Adipocyte (in vitro differentiated cells): ENCODE measurements at regions not wholly inside any gene's neighbourhood (a gene's known extent, or its start where the extent isn't known, plus 50 kb on each side); places are given as distances from the start of the nearest gene placed in this dataset.

Source experiments
- DNase-seq: peaks from one replicate; pipeline ENCODE4 v3.0.0-alpha.2; 2015; ENCODE audit warnings: low read depth
- H3K27me3 ChIP-seq: replicated peaks from 2 replicates; pipeline ENCODE4 v1.7.0; 2013; ENCODE audit warnings: mild to moderate bottlenecking, low read length, moderate library complexity; ENCODE audit not compliant: control insufficient read depth, insufficient read depth
- H3K36me3 ChIP-seq: 2 replicates; pipeline ENCODE4 v1.7.0; 2013; ENCODE audit warnings: low read length, mild to moderate bottlenecking, moderate library complexity; ENCODE audit not compliant: control insufficient read depth, insufficient read depth, severe bottlenecking
- H3K4me1 ChIP-seq: 2 replicates; pipeline ENCODE4 v1.7.0; 2013; ENCODE audit warnings: mild to moderate bottlenecking, low read length, moderate library complexity; ENCODE audit not compliant: control insufficient read depth, insufficient read depth
- H3K4me3 ChIP-seq: 2 replicates; pipeline ENCODE4 v1.7.0; 2013; ENCODE audit warnings: mild to moderate bottlenecking, low read length, moderate library complexity
- H3K9ac ChIP-seq: 2 replicates; pipeline ENCODE4 v1.7.0; 2013; ENCODE audit warnings: mild to moderate bottlenecking, low read length, moderate library complexity
- H3K9me3 ChIP-seq: 2 replicates; pipeline ENCODE4 v1.7.0; 2013; ENCODE audit warnings: mild to moderate bottlenecking, low read length, moderate library complexity; ENCODE audit not compliant: control insufficient read depth

DNA sequence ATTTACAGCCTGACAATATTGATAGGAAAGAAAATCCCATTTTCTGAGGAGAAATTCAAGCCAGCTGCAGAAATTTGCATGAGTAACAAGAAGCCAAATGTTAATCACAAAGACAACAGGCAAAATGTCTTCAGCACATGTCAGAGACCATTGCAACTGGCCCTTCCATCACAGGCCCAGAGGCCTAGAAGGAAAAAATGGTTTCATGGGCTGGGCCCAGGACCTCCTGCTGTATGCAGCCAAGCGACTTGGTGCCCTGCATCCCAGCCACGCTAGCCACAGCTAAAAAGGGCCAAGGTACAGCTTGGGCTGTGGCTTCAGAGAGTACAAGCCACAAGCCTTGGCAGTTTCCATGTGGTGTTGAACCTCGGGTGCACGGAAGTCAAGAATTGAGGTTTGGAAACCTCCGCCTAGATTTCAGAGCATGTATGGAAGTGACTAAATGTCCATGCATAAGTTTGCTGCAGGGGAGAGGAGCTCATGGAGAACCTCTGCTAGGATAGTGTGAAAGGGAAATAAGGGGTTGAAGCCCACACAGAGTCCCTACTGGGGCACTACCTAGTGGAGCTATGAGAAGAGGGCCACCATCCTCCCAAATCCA is 1474.0 kb downstream of the PCDH9 start:
- no peak overlapping the region for H3K9ac ChIP-seq
- H3K36me3 ChIP-seq: no peaks in the 10 kb centered on the region
- H3K27me3 ChIP-seq: no peaks in the 10 kb centered on the region
- H3K9me3 ChIP-seq: peaks cover 13% of the 10 kb centered on the region
- H3K4me1 ChIP-seq: no peaks in the 10 kb centered on the region
- no peak overlapping the region for H3K4me3 ChIP-seq
- DNase-seq: no peak

GRCh38 chr13:65748227-65748626 is 1481.9 kb downstream of the PCDH9 start:
- Histone ChIP-seq H3K36me3 (no peaks in the 10 kb centered on the region), H3K9ac (no peak overlapping the region), H3K27me3 (no peaks in the 10 kb centered on the region), H3K4me3 (no peak overlapping the region), H3K4me1 (peaks cover 16% of the 10 kb centered on the region), H3K9me3 (no peaks in the 10 kb centered on the region)
- DNase-seq: no peak

DNA sequence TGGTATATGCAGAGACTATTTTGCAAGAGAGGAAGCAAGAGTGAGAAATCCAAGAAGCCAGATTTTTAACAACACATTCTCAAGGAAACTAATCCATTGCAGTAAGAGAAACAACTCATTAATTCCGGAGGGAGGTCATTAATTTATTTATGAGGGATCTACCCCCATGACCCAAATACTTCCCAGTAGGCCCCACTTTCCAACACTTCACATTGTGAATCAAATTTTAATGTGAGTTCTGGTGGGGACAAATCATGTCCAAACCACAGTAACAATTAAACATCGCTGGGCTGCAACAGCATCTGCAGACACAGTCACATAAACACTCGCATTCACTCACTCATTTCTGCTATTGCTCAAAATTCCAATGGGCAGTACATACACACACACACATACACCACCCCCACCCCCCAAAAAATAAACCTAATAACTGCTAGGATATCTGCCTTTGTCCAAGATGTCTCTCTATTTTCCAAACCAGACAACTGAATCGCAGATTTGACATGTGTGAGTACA is 1483.7 kb downstream of the PCDH9 start:
- no peak for DNase-seq
- Histone ChIP-seq H3K4me3 (no peak overlapping the region), H3K27me3 (no peaks in the 10 kb centered on the region), H3K9me3 (no peaks in the 10 kb centered on the region), H3K36me3 (no peaks in the 10 kb centered on the region), H3K4me1 (peaks cover 16% of the 10 kb centered on the region), H3K9ac (no peak overlapping the region)

DNA sequence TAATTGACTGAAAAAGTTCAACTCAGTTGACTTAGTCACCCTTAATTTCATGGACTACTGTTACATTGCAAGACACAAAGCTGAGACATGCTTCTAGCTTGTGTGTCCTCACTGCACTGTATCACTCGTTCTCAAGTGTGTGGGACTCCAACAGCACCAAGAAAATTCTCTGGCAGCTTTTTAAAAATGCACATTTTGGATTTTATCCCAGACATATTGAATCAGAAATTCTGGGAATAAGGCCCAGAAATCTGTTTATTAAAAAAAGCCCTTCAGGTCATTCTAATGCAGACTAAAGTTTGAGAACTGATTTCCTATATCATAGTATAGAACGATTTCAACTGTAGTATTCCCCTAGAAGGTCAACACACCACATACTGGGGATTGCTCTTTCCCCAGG is 1485.3 kb downstream of the PCDH9 start:
- H3K4me3 ChIP-seq: no peak overlapping the region
- H3K4me1 ChIP-seq: peaks cover 16% of the 10 kb centered on the region
- H3K9me3 ChIP-seq: no peaks in the 10 kb centered on the region
- no peak overlapping the region for H3K9ac ChIP-seq
- no peaks in the 10 kb centered on the region for H3K36me3 ChIP-seq
- no peaks in the 10 kb centered on the region for H3K27me3 ChIP-seq
- peak; percentile 69 for DNase-seq

DNA sequence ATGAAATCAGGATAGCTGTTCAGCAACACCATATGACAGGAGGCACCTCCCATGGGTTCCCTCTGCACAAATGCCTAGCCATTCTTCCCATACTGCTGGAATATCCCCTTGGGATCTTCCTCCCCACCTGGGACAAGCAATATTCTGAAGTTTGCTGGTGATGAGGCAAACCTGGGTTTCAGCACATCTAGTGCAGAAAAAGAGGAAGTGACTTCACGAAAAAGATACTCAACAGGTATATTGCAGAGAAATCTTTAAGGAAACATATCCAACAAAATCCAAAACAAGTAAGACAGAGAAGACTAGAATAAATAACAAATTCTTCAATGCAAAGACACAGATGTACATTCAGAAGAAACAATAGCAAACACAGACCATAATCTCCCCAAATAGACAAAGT is 1497.0 kb downstream of the PCDH9 start:
- peaks cover 11% of the 10 kb centered on the region for H3K9me3 ChIP-seq
- H3K36me3 ChIP-seq: no peaks in the 10 kb centered on the region
- DNase-seq: no peak
- H3K4me1 ChIP-seq: no peaks in the 10 kb centered on the region
- no peaks in the 10 kb centered on the region for H3K27me3 ChIP-seq
- no peak overlapping the region for H3K4me3 ChIP-seq
- no peak overlapping the region for H3K9ac ChIP-seq

- no peaks in the 10 kb centered on the region for H3K27me3 ChIP-seq
- H3K9me3 ChIP-seq: no peaks in the 10 kb centered on the region
- no peaks in the 10 kb centered on the region for H3K36me3 ChIP-seq
- H3K4me1 ChIP-seq: no peaks in the 10 kb centered on the region
- no peak overlapping the region for H3K4me3 ChIP-seq
- H3K9ac ChIP-seq: no peak overlapping the region
- DNase-seq: no peak
These were observed 1503.1 kb downstream of the PCDH9 start for GRCh38 chr13:65727070-65727469.

- DNase-seq: peak; percentile 41
- Histone ChIP-seq H3K9ac (no peak overlapping the region), H3K36me3 (no peaks in the 10 kb centered on the region), H3K27me3 (no peaks in the 10 kb centered on the region), H3K4me1 (no peaks in the 10 kb centered on the region), H3K4me3 (no peak overlapping the region), H3K9me3 (no peaks in the 10 kb centered on the region)
These were observed 1505.1 kb downstream of the PCDH9 start for GRCh38 chr13:65725006-65725405.

GRCh38 chr13:65724226-65724625 is 1505.9 kb downstream of the PCDH9 start:
- H3K4me1 ChIP-seq: no peaks in the 10 kb centered on the region
- peak; percentile 44 for DNase-seq
- H3K36me3 ChIP-seq: no peaks in the 10 kb centered on the region

GRCh38 chr13:65722506-65722905 is 1507.6 kb downstream of the PCDH9 start:
- Histone ChIP-seq H3K36me3 (no peaks in the 10 kb centered on the region), H3K27me3 (no peaks in the 10 kb centered on the region), H3K4me3 (no peak overlapping the region), H3K9me3 (peaks cover under 1% of the 10 kb centered on the region), H3K4me1 (no peaks in the 10 kb centered on the region), H3K9ac (no peak overlapping the region)
- DNase-seq: no peak

More at GRCh38 chr13:65724226-65724625, 1505.9 kb downstream of the PCDH9 start:
- H3K27me3 ChIP-seq: no peaks in the 10 kb centered on the region
- no peak overlapping the region for H3K9ac ChIP-seq
- no peaks in the 10 kb centered on the region for H3K9me3 ChIP-seq
- no peak overlapping the region for H3K4me3 ChIP-seq

GRCh38 chr13:65719831-65720230 is 1510.3 kb downstream of the PCDH9 start:
- H3K27me3 ChIP-seq: no peaks in the 10 kb centered on the region
- no peaks in the 10 kb centered on the region for H3K4me1 ChIP-seq
- H3K36me3 ChIP-seq: no peaks in the 10 kb centered on the region
- no peak overlapping the region for H3K9ac ChIP-seq
- H3K9me3 ChIP-seq: peaks cover 4% of the 10 kb centered on the region
- H3K4me3 ChIP-seq: no peak overlapping the region
- DNase-seq: no peak

GRCh38 chr13:65710514-65710913 is 1519.6 kb downstream of the PCDH9 start:
- Histone ChIP-seq H3K36me3 (no peaks in the 10 kb centered on the region), H3K9me3 (no peaks in the 10 kb centered on the region), H3K9ac (no peak overlapping the region), H3K27me3 (no peaks in the 10 kb centered on the region), H3K4me1 (no peaks in the 10 kb centered on the region), H3K4me3 (no peak overlapping the region)
- no peak for DNase-seq

GRCh38 chr13:65697843-65698242 is 1532.3 kb downstream of the PCDH9 start:
- H3K9me3 ChIP-seq: no peaks in the 10 kb centered on the region
- H3K36me3 ChIP-seq: no peaks in the 10 kb centered on the region
- no peak overlapping the region for H3K9ac ChIP-seq
- no peaks in the 10 kb centered on the region for H3K4me1 ChIP-seq
- DNase-seq: no peak
- H3K27me3 ChIP-seq: no peaks in the 10 kb centered on the region
- no peak overlapping the region for H3K4me3 ChIP-seq
